KMS-11 (cell line): ENCODE measurements at regions not wholly inside any gene's neighbourhood (a gene's known extent, or its start where the extent isn't known, plus 50 kb on each side); places are given as distances from the start of the nearest gene placed in this dataset.

Experiments used
- H2AFZ ChIP-seq: fragments of 200-600 bp; sonication (generic); 2 replicates; pipeline ENCODE4 v1.6.1; 2016; ENCODE audit warnings: antibody characterized with exemption, mixed run types, low read depth
- H3K27ac ChIP-seq: fragments of 200-600 bp; sonication (generic); 2 replicates; pipeline ENCODE4 v1.6.1; 2016; ENCODE audit warnings: mild to moderate bottlenecking, mixed run types
- H3K27me3 ChIP-seq: fragments of 200-600 bp; sonication (generic); 2 replicates; pipeline ENCODE4 v1.6.1; 2017; ENCODE audit warnings: mild to moderate bottlenecking, low read depth, mixed run types, moderate library complexity; ENCODE audit not compliant: insufficient read depth
- H3K36me3 ChIP-seq: fragments of 200-600 bp; sonication (generic); 2 replicates; pipeline ENCODE4 v1.6.1; 2017; ENCODE audit warnings: mild to moderate bottlenecking, mixed run types; ENCODE audit not compliant: insufficient read depth
- H3K4me1 ChIP-seq: fragments of 200-600 bp; sonication (generic); 2 replicates; pipeline ENCODE4 v1.6.1; 2016; ENCODE audit warnings: mild to moderate bottlenecking, low read depth, mixed run types; ENCODE audit not compliant: poor library complexity, severe bottlenecking
- H3K4me2 ChIP-seq: fragments of 200-600 bp; sonication (generic); 2 replicates; pipeline ENCODE4 v1.7.0; 2016; ENCODE audit warnings: mild to moderate bottlenecking, mixed run types
- H3K4me3 ChIP-seq: fragments of 200-600 bp; sonication (generic); IDR thresholded peaks from 2 replicates; pipeline ENCODE4 v1.6.1; 2017; ENCODE audit warnings: low read depth, low read length, mixed read lengths; ENCODE audit not compliant: insufficient read depth
- H3K79me2 ChIP-seq: fragments of 200-600 bp; sonication (generic); 2 replicates; pipeline ENCODE4 v1.6.1; 2016; ENCODE audit warnings: low read depth, mixed run types; ENCODE audit not compliant: insufficient read depth
- H3K9ac ChIP-seq: fragments of 200-600 bp; sonication (generic); 2 replicates; pipeline ENCODE4 v1.6.1; 2016; ENCODE audit warnings: mild to moderate bottlenecking, mixed run types
- H4K20me1 ChIP-seq: fragments of 200-600 bp; sonication (generic); 2 replicates; pipeline ENCODE4 v1.6.1; 2016; ENCODE audit warnings: mild to moderate bottlenecking, mixed run types; ENCODE audit not compliant: insufficient read depth
- TF ChIP-seq, protein P1 (sequence below): fragments of 200-600 bp; sonication (generic); conservative IDR thresholded peaks from 2 replicates; pipeline ENCODE4 v1.6.1; 2017; ENCODE audit warnings: low read depth, mild to moderate bottlenecking, antibody characterized with exemption, low read length, moderate library complexity, mixed read lengths

DNA sequence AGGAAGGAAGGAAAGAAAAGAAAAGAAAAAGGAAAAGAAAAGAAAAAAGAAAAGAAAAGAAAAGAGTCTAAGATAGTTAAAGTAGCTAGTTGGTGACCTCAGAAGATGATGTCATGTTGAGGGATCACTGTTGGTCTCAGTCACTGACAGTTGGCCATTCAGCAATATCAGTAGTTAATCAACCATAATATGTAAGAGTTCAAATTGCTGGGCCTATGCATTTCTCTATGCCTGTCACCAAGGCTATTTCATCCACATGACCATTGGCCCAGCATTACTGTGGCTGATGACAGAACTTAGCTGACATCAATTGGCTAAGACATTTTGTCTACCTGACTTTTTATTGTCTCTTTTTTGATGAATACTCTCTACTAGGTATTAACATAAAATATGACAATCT lies 435.5 kb upstream of the CRIM1 start:
- Histone ChIP-seq H3K4me2 (no peak overlapping the region), H3K9ac (no peak overlapping the region), H4K20me1 (no peaks in the 10 kb centered on the region), H3K4me1 (no peaks in the 10 kb centered on the region), H3K36me3 (no peaks in the 10 kb centered on the region), H2AFZ (no peak overlapping the region), H3K4me3 (no peak overlapping the region), H3K27ac (no peak overlapping the region), H3K27me3 (no peaks in the 10 kb centered on the region), H3K79me2 (no peaks in the 10 kb centered on the region)
- TF ChIP-seq, protein P1, sequence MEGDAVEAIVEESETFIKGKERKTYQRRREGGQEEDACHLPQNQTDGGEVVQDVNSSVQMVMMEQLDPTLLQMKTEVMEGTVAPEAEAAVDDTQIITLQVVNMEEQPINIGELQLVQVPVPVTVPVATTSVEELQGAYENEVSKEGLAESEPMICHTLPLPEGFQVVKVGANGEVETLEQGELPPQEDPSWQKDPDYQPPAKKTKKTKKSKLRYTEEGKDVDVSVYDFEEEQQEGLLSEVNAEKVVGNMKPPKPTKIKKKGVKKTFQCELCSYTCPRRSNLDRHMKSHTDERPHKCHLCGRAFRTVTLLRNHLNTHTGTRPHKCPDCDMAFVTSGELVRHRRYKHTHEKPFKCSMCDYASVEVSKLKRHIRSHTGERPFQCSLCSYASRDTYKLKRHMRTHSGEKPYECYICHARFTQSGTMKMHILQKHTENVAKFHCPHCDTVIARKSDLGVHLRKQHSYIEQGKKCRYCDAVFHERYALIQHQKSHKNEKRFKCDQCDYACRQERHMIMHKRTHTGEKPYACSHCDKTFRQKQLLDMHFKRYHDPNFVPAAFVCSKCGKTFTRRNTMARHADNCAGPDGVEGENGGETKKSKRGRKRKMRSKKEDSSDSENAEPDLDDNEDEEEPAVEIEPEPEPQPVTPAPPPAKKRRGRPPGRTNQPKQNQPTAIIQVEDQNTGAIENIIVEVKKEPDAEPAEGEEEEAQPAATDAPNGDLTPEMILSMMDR: no peak

DNA sequence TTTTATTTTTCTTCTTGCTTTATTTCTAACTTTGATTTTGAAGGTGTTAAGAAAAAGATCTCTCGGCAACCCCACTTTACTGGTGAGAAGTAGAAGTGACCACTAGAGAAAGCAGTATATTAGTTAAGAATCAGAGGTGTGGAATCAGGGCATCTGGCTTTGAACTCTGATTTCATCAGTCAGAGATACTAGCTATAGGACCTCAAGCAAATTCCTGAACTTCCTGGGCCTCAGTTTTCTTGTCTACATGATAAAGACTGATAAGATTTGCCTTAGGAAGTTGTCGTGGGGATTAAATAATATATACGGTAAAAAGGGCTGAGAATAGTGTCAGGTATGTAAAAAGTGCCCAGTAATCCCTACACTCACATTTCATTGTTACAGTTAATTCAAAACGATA lies 440.3 kb upstream of the CRIM1 start:
- TF ChIP-seq, protein P1: no peak
- H2AFZ ChIP-seq: no peak overlapping the region
- no peak overlapping the region for H3K4me3 ChIP-seq

DNA sequence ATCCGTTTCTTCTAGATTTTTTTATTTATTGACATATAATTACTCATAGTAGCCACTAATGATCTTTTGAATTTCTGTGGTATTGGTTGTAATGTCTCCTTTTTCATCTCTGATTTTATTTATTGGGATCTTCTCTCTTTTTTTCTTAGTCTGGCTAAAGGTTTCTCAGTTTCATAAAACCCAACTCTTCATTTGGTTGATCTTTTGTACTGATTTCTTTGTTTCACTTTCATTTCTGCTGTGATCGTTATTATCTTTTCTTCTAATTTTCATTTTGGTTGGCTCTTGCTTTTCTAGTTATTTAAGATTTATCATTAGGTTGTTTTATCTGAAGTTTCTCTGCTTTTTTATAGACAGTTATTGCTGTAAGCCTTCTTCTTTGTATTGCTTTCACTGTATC lies 463.6 kb upstream of the CRIM1 start:
- no peaks in the 10 kb centered on the region for H3K27me3 ChIP-seq
- H3K4me1 ChIP-seq: peaks cover 18% of the 10 kb centered on the region
- peak overlapping the region; percentile 59 for H3K4me2 ChIP-seq
- no peaks in the 10 kb centered on the region for H3K36me3 ChIP-seq
- H3K9ac ChIP-seq: no peak overlapping the region
- peak overlapping the region; percentile 73 for H3K4me3 ChIP-seq
- no peaks in the 10 kb centered on the region for H3K79me2 ChIP-seq
- H2AFZ ChIP-seq: peak overlapping the region; percentile 55
- peak overlapping the region; percentile 31; the same call in 1 of the 2 replicates for H3K27ac ChIP-seq
- TF ChIP-seq, protein P1: no peak
- no peaks in the 10 kb centered on the region for H4K20me1 ChIP-seq

More for the DNA sequence above, 440.3 kb upstream of the CRIM1 start:
- no peaks in the 10 kb centered on the region for H3K27me3 ChIP-seq
- H3K27ac ChIP-seq: no peak overlapping the region
- H3K4me1 ChIP-seq: no peaks in the 10 kb centered on the region
- H4K20me1 ChIP-seq: no peaks in the 10 kb centered on the region
- H3K79me2 ChIP-seq: no peaks in the 10 kb centered on the region
- no peak overlapping the region for H3K4me2 ChIP-seq
- H3K36me3 ChIP-seq: no peaks in the 10 kb centered on the region
- H3K9ac ChIP-seq: no peak overlapping the region

DNA sequence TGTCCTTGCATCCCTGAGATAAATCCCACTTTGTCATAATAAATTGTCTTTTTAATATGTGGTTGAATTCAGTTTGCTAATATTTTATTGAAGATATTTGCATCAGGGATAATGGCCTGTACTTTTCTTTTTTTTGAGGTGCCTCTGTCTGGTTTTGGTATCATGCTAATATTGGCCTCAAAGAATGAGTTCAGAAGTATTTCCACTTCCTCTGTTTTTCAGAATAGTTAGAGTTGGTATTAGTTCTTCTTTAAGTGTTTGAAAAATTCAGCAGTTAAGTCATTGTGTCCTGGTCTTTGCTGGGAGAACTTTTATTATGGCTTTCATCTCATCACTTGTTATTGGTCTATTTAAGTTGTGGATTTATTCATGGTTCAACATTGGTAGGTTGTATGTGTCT lies 464.1 kb upstream of the CRIM1 start:
- Histone ChIP-seq H3K27ac (peak overlapping the region; percentile 31; the same call in 1 of the 2 replicates), H3K4me1 (peaks cover 18% of the 10 kb centered on the region), H3K4me2 (peak overlapping the region; percentile 59), H3K9ac (no peak overlapping the region), H2AFZ (peak overlapping the region; percentile 55), H3K79me2 (no peaks in the 10 kb centered on the region), H3K36me3 (no peaks in the 10 kb centered on the region), H3K27me3 (no peaks in the 10 kb centered on the region), H4K20me1 (no peaks in the 10 kb centered on the region), H3K4me3 (peak overlapping the region; percentile 73)
- TF ChIP-seq, protein P1: no peak

DNA sequence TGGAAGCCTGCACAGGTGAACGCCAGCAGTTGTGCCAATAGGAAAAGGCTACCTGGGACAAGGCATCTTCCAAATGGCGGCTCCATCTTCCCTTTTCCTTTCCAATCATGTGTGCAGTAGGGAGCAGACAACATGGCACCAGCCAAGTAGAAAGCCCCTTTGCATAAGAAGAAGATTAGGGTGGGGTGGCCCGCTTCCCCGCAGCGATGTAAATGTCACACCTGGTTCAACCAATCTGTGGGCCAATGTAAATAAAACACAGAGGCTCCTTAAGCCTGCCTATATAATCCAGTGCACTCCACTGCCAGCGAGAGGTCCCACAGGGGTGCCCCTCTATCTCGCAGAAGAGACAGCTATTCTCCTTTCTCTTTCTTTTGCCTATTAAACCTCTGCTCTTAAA lies 468.4 kb upstream of the CRIM1 start:
- H4K20me1 ChIP-seq: no peaks in the 10 kb centered on the region
- H3K36me3 ChIP-seq: no peaks in the 10 kb centered on the region
- H3K4me3 ChIP-seq: no peak overlapping the region
- TF ChIP-seq, protein P1: no peak
- no peak overlapping the region for H3K4me2 ChIP-seq
- H2AFZ ChIP-seq: no peak overlapping the region
- no peak overlapping the region for H3K27ac ChIP-seq
- H3K4me1 ChIP-seq: peaks cover 10% of the 10 kb centered on the region
- H3K79me2 ChIP-seq: no peaks in the 10 kb centered on the region
- no peaks in the 10 kb centered on the region for H3K27me3 ChIP-seq
- no peak overlapping the region for H3K9ac ChIP-seq
